ENCODE measurements at regions not wholly inside any gene's neighbourhood (a gene's known extent, or its start where the extent isn't known, plus 50 kb on each side); places are given as distances from the start of the nearest gene placed in this dataset.

- TF ChIP-seq EZH2 (IDR thresholded peaks at IDR 0.05; ENCODE audit: borderline replicate concordance): no peak
- no peak for TF ChIP-seq CTCF (IDR thresholded peaks at IDR 0.05; ENCODE audit: poor library complexity)
- no peak for TF ChIP-seq EZH2phosphoT487 (IDR thresholded peaks at IDR 0.05; ENCODE audit: low read depth, severe bottlenecking, unreplicated experiment)
These were observed 264.3 kb upstream of the RNF32 start for GRCh38 chr7:156376317-156376716.

Measured in hepatocyte (in vitro differentiated cells).